ENCODE measurements at regions not wholly inside any gene's neighbourhood (a gene's known extent, or its start where the extent isn't known, plus 50 kb on each side); places are given as distances from the start of the nearest gene placed in this dataset.

- no peak overlapping the region for H3K27ac ChIP-seq
- peaks cover 22% of the 10 kb centered on the region for H3K27me3 ChIP-seq
- peak in 1 of 2 donors; percentile 40 for DNase-seq (ENCODE audit: low read depth in 1 of 2, low spot score in 1 of 2)
- H3K4me3 ChIP-seq = no peak overlapping the region
- H3K9me3 ChIP-seq (ENCODE audit: low read depth) = no peaks in the 10 kb centered on the region
- H3K36me3 ChIP-seq = no peaks in the 10 kb centered on the region
- H3K4me1 ChIP-seq (ENCODE audit: low read depth) = no peaks in the 10 kb centered on the region
- no peak for TF ChIP-seq CTCF (IDR thresholded peaks at IDR 0.05; ENCODE audit: low read depth, low read length)
Measured at GRCh38 chr9:107635101-107635802, 145.7 kb upstream of the KLF4 start.

GRCh38 chr9:107633406-107633805 lies 143.8 kb upstream of the KLF4 start:
- H3K36me3 ChIP-seq = no peaks in the 10 kb centered on the region
- H3K9me3 ChIP-seq (ENCODE audit: low read depth) = no peaks in the 10 kb centered on the region
- TF ChIP-seq CTCF (IDR thresholded peaks at IDR 0.05; ENCODE audit: low read depth, low read length) = no peak
- no peak overlapping the region for H3K4me3 ChIP-seq
- no peak overlapping the region for H3K27ac ChIP-seq
- DNase-seq (ENCODE audit: low read depth in 1 of 2, low spot score in 1 of 2) = no peak
- H3K4me1 ChIP-seq (ENCODE audit: low read depth) = no peaks in the 10 kb centered on the region
- H3K27me3 ChIP-seq = peaks cover 9% of the 10 kb centered on the region

GRCh38 chr9:107632661-107633060 lies 143.1 kb upstream of the KLF4 start:
- no peaks in the 10 kb centered on the region for H3K4me1 ChIP-seq (ENCODE audit: low read depth)
- no peak overlapping the region for H3K4me3 ChIP-seq
- no peaks in the 10 kb centered on the region for H3K9me3 ChIP-seq (ENCODE audit: low read depth)
- no peak overlapping the region for H3K27ac ChIP-seq
- no peak for DNase-seq (ENCODE audit: low read depth in 1 of 2, low spot score in 1 of 2)
- no peak for TF ChIP-seq CTCF (IDR thresholded peaks at IDR 0.05; ENCODE audit: low read depth, low read length)
- peaks cover 8% of the 10 kb centered on the region for H3K27me3 ChIP-seq
- H3K36me3 ChIP-seq = no peaks in the 10 kb centered on the region

GRCh38 chr9:107632216-107632615 lies 142.6 kb upstream of the KLF4 start:
- Histone ChIP-seq H3K27me3 (peaks cover 8% of the 10 kb centered on the region), H3K4me3 (no peak overlapping the region), H3K9me3 (ENCODE audit: low read depth) (no peaks in the 10 kb centered on the region), H3K36me3 (no peaks in the 10 kb centered on the region), H3K4me1 (ENCODE audit: low read depth) (no peaks in the 10 kb centered on the region), H3K27ac (no peak overlapping the region)
- no peak for TF ChIP-seq CTCF (IDR thresholded peaks at IDR 0.05; ENCODE audit: low read depth, low read length)
- no peak for DNase-seq (ENCODE audit: low read depth in 1 of 2, low spot score in 1 of 2)

- Histone ChIP-seq H3K9me3 (ENCODE audit: low read depth) (no peaks in the 10 kb centered on the region), H3K27me3 (peaks cover 8% of the 10 kb centered on the region), H3K4me1 (ENCODE audit: low read depth) (no peaks in the 10 kb centered on the region), H3K4me3 (no peak overlapping the region), H3K36me3 (no peaks in the 10 kb centered on the region), H3K27ac (no peak overlapping the region)
- DNase-seq (ENCODE audit: low read depth in 1 of 2, low spot score in 1 of 2) = peak in 1 of 2 donors; percentile 26
- no peak for TF ChIP-seq CTCF (IDR thresholded peaks at IDR 0.05; ENCODE audit: low read depth, low read length)
Measured at GRCh38 chr9:107631788-107632187, 142.2 kb upstream of the KLF4 start.
